ENCODE measurements at regions not wholly inside any gene's neighbourhood (a gene's known extent, or its start where the extent isn't known, plus 50 kb on each side); places are given as distances from the start of the nearest gene placed in this dataset.

DNA sequence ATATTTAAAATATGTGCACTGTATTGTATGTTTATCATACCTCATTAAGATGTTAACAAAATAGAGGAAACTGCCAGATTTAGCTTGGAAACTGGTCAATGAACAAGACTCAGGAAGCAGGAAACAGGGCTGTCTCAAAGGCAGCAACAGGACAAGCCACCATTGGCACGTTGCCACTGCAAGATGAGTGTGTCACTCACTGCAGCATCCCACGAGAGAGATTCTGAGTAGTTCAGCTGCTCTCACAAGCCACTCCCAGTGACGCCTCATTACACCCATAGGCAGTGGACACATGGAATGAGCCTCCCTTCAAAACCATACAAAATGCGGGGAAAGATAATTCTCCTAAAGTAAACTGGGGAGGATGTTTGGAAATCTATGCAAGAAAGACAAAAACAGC is 181.9 kb upstream of the DLGAP1 start:
- no peak for DNase-seq

DNA sequence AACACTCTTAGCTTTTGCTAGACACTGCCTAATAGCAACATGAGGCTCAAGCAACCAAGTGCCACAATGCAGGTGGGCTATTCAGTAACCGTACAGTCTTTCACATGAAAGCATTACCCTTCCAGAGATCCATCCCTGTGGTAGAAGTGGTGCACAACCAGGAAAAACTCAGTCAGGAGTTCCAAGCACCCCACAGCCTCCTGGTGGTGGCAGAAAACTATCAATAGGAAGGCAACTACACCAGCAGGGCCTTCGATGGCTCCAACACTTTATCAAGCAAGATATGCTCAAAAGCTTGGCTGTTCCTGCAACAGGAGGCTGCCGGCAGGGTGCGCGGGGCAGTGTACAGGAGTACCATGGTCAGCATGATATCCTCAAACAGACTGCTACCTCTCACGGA is 176.1 kb upstream of the DLGAP1 start:
- DNase-seq: no peak

DNA sequence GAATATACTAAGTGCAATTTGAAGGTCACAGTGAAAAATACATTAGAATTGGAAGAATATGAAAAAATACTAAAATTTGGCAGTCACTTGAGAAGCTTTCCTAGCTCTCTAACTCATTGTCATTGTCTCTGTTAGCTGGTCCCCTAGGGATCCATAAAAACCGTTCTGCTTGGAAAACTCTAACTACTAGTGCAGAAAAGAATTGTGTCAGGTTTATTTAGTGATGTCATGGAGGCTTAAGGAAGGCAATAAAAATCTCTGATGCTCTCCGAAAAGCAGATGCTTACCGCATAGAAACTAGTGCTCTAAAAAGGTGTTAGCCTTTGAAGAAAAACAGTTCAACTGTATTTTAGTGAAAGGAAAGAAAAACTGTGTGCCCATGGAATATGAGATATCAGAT is 150.1 kb upstream of the DLGAP1 start:
- no peak for DNase-seq

DNA sequence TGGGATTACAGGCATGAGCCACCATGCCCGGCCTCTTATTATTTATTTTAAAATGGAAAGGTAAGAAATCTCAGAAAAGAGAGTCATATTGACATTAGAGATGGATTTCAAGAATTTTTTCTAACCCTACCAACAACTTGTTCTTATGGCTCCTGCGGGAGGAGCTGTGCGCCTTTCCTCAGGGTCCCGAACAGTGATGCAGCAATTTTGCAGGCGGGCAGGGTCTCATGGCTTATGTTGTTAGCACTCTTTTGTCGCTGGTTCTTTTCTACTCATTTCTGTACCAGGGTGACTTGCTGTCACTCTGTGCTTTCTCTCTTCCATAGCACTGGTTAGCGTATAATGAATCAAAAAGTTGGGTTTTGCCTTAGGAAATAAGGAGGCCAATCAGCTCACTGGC is 148.8 kb upstream of the DLGAP1 start:
- no peak for DNase-seq

DNA sequence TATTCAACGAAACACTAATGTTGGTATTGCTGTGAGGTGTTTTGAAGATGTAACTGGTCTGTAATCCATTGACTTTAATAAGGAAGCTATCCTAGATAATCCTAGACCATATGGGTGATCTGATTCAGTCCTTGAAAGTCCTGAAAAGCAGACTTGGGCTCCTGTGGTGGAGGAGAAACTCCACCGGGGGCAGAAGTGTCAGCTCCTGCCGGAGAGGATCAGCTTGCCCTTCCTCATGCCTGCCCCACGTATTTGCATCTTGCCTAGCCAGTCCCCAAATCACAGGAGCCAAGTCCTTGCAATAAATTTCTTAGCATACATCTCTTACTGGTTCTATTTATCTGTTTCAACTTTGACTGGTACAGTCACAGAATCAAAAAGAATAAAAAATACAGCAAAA is 144.2 kb upstream of the DLGAP1 start:
- no peak for DNase-seq

DNA sequence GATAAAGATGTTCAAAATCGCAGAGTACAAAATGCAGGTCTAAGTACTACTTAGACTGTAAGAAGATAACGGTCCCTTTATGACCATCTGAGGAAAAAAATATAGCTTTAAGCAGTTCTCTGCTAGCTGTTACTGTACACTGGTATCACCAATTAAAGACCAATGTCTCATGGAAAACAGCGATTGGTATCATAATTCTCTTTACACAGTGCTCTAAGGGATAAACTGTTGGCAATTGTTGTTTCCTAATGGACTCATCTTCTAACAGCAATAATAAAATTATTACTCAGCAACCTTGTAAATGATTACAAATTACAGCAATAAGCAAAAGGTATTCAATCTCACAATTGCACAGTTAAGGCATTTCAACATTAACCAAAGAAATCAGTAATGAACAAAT is 142.2 kb upstream of the DLGAP1 start:
- no peak for DNase-seq

DNA sequence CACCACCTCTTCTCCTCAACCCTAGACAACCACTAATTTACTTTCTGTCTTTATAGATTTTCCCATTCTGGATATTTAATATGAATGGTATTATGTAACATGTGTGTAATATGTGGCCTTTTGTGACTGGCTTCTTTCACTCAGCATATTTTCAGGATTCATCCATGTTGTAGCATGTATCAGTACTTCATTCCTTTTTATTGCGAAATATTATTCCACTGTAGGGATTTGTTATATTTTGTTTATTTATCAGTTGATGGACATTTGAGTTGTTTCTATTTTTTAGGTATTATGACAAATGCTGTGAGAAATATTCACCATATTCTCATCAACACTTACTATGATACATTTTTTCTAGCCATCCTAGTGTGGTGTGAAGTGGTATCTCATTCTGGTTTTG is 138.8 kb upstream of the DLGAP1 start:
- no peak for DNase-seq

DNA sequence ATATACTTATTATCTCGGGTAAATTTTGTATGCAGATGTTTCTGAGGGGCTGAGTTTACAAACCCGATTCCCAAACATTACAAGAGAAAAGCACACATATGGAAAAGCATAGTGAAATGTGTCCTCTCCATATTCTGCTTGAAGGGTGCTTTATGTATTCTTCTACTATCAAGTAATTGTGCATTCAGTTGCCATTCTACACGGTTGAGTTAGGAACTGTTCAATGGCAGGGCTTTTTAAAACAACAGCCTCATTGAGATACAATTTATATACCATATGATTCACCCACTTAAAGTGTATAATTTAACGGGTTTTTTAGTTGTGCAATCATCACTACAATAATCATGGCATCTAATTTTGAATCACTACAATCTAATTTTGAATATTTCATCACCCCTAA is 138.4 kb upstream of the DLGAP1 start:
- no peak for DNase-seq

DNA sequence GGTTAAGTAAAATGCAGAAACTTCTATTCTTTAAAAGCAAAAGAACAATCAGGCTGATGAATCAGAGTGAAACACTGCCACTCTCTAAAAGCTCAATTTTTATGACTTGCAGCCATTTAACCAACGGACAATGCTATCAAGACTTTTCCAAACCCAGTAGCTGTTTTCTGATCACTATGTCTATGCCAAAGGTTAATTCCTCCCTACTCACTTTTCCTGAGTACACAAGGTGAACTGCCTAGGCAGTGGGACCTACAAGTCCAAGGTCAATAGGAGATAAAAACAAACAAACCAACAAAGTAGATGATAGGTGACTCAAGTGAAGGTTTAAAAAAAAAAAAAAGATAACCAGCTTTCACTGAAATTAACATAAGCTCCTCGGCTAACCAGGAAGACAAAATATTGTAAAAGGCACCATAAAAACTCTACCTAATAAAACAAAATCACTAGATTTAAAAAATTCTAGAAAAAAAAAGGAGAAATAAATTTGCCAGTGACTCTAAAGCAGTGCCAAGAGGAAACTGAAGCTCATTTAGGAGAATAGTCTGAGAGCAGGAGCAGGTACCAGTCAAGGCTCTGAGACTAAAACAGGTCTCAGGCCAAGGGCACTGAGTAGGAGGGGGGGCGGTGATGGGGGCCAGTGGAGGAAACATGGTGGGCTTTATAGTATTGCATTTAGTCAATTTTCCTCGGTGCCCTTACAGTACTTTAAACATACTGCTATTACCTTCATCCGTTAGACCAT is 134.1 kb upstream of the DLGAP1 start:
- DNase-seq: no peak

DNA sequence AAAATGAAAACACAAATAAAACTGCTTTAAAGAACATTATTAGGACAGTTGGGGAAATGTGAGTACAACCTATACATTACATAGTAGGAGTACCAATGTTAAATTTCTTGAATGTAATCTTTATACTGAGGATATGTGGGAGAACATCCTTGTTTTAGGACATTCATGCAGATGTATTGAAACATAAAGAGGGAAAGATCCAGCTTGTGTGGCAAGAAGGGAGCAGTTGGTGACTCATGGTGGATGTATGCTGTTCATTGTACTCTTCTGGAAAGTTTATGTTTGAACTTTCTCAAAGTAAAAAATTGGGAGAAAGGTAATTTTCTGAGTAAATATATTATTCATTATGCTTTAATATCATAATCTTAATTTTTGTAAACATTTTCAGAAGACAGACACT is 132.1 kb upstream of the DLGAP1 start:
- no peak for DNase-seq

DNA sequence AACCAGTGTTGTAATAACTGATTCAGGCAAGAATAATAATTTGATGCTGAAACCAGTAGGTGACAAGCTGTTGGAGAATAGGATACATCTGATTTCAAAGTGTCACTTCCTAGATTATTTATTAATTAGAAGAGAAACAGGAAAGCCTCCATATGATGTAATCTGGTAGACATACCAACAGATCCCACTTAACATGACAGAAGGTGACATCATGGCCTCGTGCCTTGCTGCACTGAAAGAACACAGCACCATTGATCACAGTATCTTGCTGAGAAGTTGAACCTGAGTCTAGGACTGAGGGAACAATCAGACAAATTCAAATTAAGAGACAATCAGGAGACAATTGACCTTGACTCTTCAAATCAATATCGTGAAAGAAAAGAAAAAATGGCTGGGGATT is 131.6 kb upstream of the DLGAP1 start:
- DNase-seq: no peak

DNA sequence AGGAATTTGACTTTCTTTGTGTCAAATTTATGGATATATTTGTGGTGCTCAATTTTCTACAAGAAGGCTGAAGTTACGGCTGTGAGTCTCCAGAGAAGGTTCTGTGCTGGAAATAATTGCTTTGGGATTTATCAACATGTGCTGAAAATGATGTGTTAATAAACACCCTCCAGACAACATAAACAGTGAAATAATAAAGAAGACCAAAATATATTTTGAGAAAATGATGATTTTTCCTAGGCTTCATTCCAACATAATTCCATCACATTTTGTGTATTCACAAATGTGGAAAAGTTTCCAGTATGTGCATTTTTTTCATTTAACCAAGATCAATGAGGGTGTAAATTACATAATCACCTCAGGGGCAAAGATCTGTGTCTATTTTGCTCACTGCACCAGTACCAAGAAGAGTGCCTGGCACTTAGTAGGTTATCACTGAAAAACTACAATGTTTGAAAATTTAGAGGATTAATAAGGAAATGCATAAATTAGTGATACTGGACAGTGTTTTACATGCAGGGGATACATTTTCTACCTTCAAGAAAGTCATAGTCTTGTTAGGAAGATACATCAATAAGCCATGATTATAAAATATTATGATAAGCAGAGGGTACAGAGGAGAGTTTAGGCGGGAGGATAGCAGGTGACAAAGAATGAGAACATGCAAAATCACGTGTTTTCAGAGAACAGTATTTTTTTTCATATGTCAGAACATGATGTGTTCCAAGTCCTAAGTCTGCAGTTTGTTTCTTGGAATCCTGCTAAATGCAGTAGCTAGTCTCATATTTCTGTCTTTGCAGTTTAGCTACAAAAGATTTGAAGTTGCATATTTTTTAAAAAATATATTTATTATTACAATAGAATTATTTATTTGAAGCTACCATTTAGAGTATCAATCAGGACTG is 127.6 kb upstream of the DLGAP1 start:
- no peak for DNase-seq

DNA sequence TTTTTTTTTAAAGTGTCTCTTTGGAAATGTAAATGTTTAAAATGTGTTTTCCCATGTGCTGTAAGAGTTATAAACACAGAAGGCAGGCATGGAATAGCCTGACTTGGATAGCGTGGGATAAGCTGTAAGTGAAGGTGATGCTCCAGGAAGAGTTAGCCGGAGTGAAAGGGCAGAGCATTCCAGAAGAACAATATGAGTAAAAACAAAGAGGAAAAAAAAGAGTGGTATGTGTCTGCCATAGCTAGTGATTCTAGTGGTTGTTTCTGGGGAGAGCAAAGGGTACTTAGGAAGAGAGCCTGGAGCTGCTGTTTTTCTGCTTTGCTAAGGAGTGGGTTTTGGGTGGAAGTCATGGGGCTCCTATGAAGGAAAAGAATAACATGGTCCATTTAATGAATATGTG is 126.9 kb upstream of the DLGAP1 start:
- no peak for DNase-seq

DNA sequence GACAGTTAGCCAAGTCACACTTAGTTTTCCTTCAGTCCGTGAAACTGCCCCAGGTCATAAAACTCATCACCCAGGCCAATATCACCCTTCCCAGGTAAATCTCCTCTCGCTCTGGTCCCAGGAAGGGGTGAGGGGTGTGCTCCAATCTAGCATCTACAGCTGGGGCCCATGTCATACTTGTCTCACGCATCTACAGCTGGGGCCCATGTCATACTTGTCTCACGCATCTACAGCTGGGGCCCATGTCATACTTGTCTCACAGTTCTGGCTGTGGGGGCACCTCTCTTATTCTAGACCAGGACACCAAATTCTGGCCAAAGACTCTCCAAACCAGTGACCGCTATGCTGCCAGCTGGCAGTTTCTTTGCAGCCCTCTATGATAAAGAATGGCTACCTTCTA is 123.3 kb upstream of the DLGAP1 start:
- DNase-seq: no peak

DNA sequence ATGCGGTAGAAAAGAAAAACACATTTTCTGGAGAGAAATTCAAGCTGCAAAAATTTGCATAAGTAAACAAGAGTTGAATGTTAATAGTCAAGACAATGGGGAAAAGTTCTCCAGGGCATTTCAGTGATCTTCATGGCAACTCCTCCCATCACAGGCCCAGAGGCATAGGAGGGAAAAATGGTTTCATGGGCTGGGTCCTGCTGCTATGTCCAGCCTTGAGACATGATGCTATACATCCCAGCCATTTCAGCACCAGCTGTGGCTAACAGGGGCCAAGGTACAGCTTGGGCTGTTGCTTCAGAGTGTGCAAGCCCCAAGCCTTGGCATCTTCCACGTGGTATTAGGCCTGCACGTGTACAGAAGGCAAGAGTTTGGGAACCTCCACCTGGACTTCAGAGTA is 118.6 kb upstream of the DLGAP1 start:
- DNase-seq: no peak

DNA sequence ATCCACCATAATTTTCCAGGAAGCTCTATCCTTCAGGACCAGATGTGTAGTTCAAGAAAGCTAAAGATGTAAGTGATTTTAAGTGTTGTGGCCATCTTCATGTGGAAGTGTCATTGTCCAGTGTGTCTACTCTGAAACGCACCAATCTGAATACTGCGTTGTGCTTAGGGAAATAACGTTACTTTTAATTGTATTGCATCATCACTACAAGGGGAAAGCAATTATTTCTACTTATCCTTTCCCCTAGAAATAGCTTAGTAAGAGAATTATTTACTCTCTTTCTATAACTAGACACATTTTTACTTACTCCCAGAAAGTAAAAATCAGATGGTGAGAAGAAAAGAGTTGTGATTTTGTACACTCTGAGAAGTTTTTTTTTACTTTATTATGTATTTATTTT is 102.4 kb upstream of the DLGAP1 start:
- DNase-seq: no peak

DNA sequence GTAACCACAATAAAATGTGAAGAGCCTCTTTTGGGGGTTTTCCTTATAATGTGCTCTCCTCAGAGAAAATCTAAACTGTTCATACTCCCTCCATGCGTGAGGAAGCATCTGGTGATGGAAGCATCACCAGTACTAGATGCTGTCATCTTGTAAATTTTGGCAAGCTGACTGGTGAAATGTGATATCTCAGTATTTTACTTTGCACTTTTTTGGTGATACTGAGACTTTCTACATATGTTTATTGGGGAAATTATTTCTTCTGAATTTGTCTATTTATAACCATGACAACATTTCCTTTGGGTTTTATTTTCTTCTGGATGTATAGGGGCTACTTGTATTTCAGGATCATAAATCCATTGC is 95.9 kb upstream of the DLGAP1 start:
- no peak for DNase-seq

DNA sequence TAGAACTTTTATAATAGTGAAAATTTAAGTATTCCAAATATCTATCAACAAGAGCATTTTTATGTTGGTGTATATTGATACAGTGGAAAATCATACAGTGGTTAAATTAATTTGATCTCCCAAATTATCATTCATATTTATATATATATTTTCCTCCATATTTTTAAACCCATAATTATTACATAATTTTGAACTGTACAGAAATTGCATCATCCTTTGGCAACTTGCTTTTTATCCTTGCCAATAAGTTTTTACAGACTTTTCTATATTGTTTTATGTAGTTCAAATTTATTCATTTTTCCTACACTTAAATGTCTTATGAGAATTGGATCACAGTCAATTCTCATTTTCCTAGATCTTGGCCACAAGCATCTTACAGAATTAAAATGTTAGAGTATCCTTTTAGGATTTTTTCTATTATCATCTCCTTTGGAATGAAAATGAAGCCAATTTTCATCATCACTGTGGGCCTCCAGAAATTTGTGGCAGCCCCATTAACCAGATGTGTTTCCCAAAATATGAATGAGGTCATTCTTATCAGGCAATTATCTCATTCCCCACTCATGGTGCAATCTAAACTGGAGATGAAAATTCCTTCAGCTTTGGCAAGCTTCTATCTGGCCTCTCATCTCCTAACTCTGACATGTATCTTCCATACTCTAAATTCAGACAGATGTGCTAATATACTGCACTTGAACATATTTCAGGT is 94.2 kb upstream of the DLGAP1 start:
- no peak for DNase-seq

DNA sequence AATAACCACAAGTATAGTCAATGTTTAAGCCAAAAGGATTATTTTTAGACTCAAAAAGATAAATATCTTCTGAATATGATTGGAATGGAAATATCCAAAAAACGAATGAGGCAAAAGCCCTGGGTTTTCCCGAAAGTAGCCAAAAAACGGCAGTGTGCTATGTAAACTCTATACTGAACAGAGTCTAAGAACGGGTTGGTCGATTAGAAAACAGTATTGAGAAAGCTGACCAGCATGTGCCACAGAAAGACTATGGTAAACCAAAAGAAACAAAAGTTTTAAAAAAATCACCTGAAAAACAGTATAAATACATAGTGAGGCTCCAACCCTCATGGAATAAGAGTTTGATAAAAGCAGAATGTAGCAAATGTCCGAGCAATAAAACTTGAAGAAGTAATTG is 92.0 kb upstream of the DLGAP1 start:
- DNase-seq: no peak

DNA sequence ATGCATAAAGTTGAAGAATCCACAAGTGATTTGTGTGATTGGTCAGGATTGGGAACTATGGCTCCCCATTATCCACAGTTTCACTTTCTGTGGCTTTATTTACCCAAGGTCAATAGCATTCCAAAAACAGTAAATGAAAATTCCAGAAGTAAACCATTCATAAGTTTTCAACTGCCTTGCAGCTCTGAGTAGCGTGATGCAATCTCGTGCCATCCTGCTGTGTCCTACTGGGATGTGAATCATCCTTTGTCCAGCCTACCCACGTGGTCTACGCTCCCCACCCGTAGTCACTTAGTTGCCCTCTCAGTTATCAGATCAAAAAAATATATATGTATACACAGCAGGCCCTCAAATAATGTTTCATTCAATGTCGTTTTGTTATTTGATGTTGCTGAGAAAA is 89.0 kb upstream of the DLGAP1 start:
- no peak for DNase-seq

DNA sequence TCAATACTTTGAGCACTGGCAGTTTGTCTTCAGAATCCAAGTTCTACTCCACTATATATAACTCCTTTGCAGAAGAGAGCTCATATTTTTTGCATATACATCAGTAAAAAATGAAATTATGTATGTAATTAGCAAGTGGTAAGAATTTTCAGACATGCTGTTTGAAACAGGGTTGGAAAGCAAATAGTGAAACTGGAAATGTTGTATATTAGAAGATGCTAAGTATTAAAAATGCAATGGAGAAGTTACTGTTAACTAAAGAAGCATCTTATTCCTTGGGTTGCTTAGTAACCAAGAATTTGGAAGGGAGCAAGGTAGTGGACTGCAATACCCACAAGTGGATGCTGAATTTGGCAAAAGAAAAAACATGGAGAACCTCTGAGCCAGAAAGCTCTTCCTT is 88.6 kb upstream of the DLGAP1 start:
- no peak for DNase-seq

DNA sequence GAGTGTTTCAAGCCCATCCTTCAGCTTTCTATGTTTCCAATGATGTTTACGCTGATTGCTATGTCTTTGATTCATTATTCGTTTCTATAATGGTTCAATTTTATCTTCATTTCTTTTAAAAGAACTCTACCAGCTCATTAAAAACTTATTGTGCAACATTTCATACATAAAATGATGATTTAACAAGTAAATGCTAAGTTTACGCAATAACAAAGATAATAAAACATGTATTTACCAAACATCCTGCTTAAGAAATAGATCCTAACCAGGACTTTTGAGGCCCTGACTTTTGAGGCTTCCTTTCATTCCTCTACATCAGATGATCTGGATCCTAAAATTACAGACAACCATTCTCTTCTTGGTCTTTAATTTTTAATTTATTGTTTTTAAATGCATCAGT is 86.5 kb upstream of the DLGAP1 start:
- DNase-seq: no peak

DNA sequence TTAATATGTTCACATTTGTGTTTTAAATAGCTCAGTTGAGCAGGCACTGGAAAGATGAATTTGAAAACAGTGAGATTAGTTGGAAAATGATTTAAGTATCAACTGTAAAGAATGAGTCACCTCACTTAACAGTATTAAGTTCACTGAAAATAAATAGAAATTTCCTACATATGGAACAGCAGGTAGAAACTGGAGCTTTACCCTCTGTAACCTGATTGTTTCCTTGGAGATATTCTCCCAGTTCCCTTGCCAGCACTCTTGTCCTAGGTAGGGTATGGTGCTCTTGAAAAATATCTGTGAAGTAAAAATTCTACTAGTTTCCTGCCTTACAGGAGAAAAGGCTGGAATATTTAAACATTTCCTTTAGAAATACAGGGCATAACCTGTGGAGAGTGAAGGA is 81.3 kb upstream of the DLGAP1 start:
- DNase-seq: no peak

DNA sequence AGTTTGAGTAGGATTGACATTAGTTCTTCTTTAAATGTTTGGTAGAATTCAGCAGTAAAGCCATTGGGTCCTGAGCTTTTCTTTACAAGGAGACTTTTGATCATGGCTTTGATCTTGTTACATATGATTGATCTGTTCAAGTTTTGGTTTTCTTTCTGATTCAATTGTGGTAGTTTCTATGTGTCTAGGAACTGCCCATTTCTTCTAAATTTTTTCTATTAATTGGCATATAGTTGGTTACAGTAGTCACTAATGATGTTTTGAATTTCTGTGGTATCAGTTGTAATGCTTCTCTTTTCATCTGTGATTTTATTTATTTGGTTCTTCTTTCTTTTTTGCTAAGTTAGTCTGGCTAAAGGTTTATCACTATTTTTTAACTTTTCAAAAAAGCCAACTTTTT is 73.3 kb upstream of the DLGAP1 start:
- DNase-seq: no peak
